Keratinocyte (primary cell): ENCODE measurements at regions not wholly inside any gene's neighbourhood (a gene's known extent, or its start where the extent isn't known, plus 50 kb on each side); places are given as distances from the start of the nearest gene placed in this dataset.

Experiments
- DNase-seq: peaks from one replicate; pipeline ENCODE4 v3.0.0-alpha.2; 2011; ENCODE audit warnings: low read depth, missing footprints, low spot score
- FAIRE-seq: peaks from 2 replicates; lab custom pipeline; 2011; peaks lifted over from hg19 to GRCh38; lab: Jason Lieb, UNC
- H2AFZ ChIP-seq: 2 replicates; pipeline ENCODE4 v1.6.0; 2012; ENCODE audit warnings: low read length, control low read depth, inconsistent platforms; ENCODE audit not compliant: control insufficient read depth
- H3K27ac ChIP-seq: 2 replicates; pipeline ENCODE4 v1.5.1; 2011; ENCODE audit warnings: low read length; ENCODE audit not compliant: control insufficient read depth, insufficient read depth
- H3K27me3 ChIP-seq: 3 replicates; pipeline ENCODE4 v1.6.0; 2011; ENCODE audit warnings: low read length; ENCODE audit not compliant: control insufficient read depth, insufficient read depth; ENCODE audit errors: extremely low read depth
- H3K36me3 ChIP-seq, 2 experiments: 2 replicates in 1 of 2; 3 replicates in 1 of 2; pipeline ENCODE4 v1.5.1; 2011; ENCODE audit warnings: low read length in 2 of 2, mild to moderate bottlenecking in 1 of 2; ENCODE audit not compliant: control insufficient read depth in 2 of 2, insufficient read depth in 2 of 2; ENCODE audit errors: extremely low read depth in 1 of 2
- H3K4me1 ChIP-seq: 3 replicates; pipeline ENCODE4 v1.5.1; 2011; ENCODE audit warnings: low read length; ENCODE audit not compliant: control insufficient read depth, insufficient read depth; ENCODE audit errors: extremely low read depth
- H3K4me2 ChIP-seq: 3 replicates; pipeline ENCODE4 v1.6.0; 2011; ENCODE audit warnings: low read depth, low read length; ENCODE audit not compliant: control insufficient read depth, insufficient read depth; ENCODE audit errors: extremely low read depth
- H3K4me3 ChIP-seq, 3 experiments: fragments of 200-600 bp in 1 of 3; sonication (generic) in 1 of 3; 2 replicates in 2 of 3; 3 replicates in 1 of 3; pipeline ENCODE4 v1.5.1; 2011 to 2016; ENCODE audit warnings: low read length in 3 of 3, mild to moderate bottlenecking in 3 of 3, control low read depth in 2 of 3, inconsistent platforms in 1 of 3, low read depth in 1 of 3, mixed read lengths in 1 of 3, mixed run types in 1 of 3, moderate library complexity in 1 of 3; ENCODE audit not compliant: control insufficient read depth in 2 of 3, insufficient read depth in 2 of 3; ENCODE audit errors: extremely low read depth in 1 of 3
- H3K79me2 ChIP-seq: 2 replicates; pipeline ENCODE4 v1.6.0; 2012; ENCODE audit warnings: low read length; ENCODE audit not compliant: control insufficient read depth, insufficient read depth
- H3K9ac ChIP-seq: 3 replicates; pipeline ENCODE4 v1.6.0; 2011; ENCODE audit warnings: low read length; ENCODE audit not compliant: control insufficient read depth, insufficient read depth; ENCODE audit errors: extremely low read depth
- H3K9me1 ChIP-seq: 3 replicates; pipeline ENCODE4 v1.6.0; 2011; ENCODE audit warnings: low read length; ENCODE audit not compliant: control insufficient read depth, insufficient read depth; ENCODE audit errors: extremely low read depth
- H3K9me3 ChIP-seq: 2 replicates; pipeline ENCODE4 v1.5.1; 2012; ENCODE audit warnings: low read depth, low read length; ENCODE audit not compliant: control insufficient read depth
- H4K20me1 ChIP-seq: 3 replicates; pipeline ENCODE4 v1.6.0; 2011; ENCODE audit warnings: low read length; ENCODE audit not compliant: control insufficient read depth, insufficient read depth; ENCODE audit errors: extremely low read depth
- CTCF ChIP-seq, 3 experiments: IDR thresholded peaks in 1 of 3; conservative IDR thresholded peaks in 1 of 3; optimal IDR thresholded peaks in 1 of 3; 2 replicates in 2 of 3; 3 replicates in 1 of 3; pipeline versions ENCODE3 to v1.5.1; 2011; ENCODE audit warnings: low read length in 3 of 3, mild to moderate bottlenecking in 3 of 3, moderate library complexity in 2 of 3, control low read depth in 1 of 3, inconsistent platforms in 1 of 3; ENCODE audit not compliant: insufficient read depth in 2 of 3; ENCODE audit errors: extremely low read depth in 1 of 3
- EZH2 ChIP-seq: IDR thresholded peaks from one replicate; pipeline ENCODE4 v1.6.1; 2012; ENCODE audit warnings: inconsistent platforms, mild to moderate bottlenecking, low read length, moderate library complexity
- dilution Hi-C: fragments of 300-500 bp; cut with MboI; formaldehyde crosslinking; loops from one replicate; pipeline ENCODE4 v1.7.0; 2020; ENCODE audit warnings: low sequenced_read_pairs; ENCODE audit not compliant: extremely low pct_ligation_motif_present

GRCh38 chr2:162926501-162926900, 87.9 kb upstream of the KCNH7 start:
- peak; percentile 98 for FAIRE-seq
- dilution Hi-C loops = no loop called here
- peak; percentile 95 for DNase-seq
- TF ChIP-seq CTCF (optimal IDR thresholded peaks at IDR 0.05 in 1 of 3, IDR thresholded peaks at IDR 0.05 in 1 of 3, conservative IDR thresholded peaks at IDR 0.05 in 1 of 3; ENCODE audit: extremely low read depth in 1 of 3, insufficient read depth in 2 of 3, low read length in 3 of 3) (no peak), EZH2 (no peak)
- Histone ChIP-seq H3K9me3 (no peaks in the 10 kb centered on the region), H3K4me3 (peak overlapping the region in 2 of 3 experiments; percentile 14 to 18), H2AFZ (peak overlapping the region; percentile 69), H4K20me1 (no peaks in the 10 kb centered on the region), H3K27ac (peak overlapping the region; percentile 63), H3K9me1 (no peaks in the 10 kb centered on the region), H3K4me1 (peaks cover 23% of the 10 kb centered on the region), H3K36me3 (no peaks in the 10 kb centered on the region), H3K4me2 (peak overlapping the region; percentile 68), H3K27me3 (no peaks in the 10 kb centered on the region), H3K79me2 (no peaks in the 10 kb centered on the region), H3K9ac (peak overlapping the region; percentile 20)

- TF ChIP-seq CTCF (optimal IDR thresholded peaks at IDR 0.05 in 1 of 3, IDR thresholded peaks at IDR 0.05 in 1 of 3, conservative IDR thresholded peaks at IDR 0.05 in 1 of 3; ENCODE audit: extremely low read depth in 1 of 3, insufficient read depth in 2 of 3, low read length in 3 of 3) (no peak), EZH2 (no peak)
- Histone ChIP-seq H3K4me3 (peak overlapping the region in 1 of 3 experiments; percentile 16), H2AFZ (peak overlapping the region; percentile 48), H3K4me1 (peaks cover 23% of the 10 kb centered on the region), H3K27ac (peak overlapping the region; percentile 63), H3K27me3 (no peaks in the 10 kb centered on the region), H3K4me2 (peak overlapping the region; percentile 68), H3K9me3 (no peaks in the 10 kb centered on the region), H3K9ac (no peak overlapping the region), H4K20me1 (no peaks in the 10 kb centered on the region), H3K79me2 (no peaks in the 10 kb centered on the region), H3K9me1 (no peaks in the 10 kb centered on the region), H3K36me3 (no peaks in the 10 kb centered on the region)
- no peak for DNase-seq
- dilution Hi-C loops = no loop called here
- peak; percentile 49 for FAIRE-seq
Observed at GRCh38 chr2:162925595-162925994, 87.0 kb upstream of the KCNH7 start.
